ENCODE measurements at regions not wholly inside any gene's neighbourhood (a gene's known extent, or its start where the extent isn't known, plus 50 kb on each side); places are given as distances from the start of the nearest gene placed in this dataset.
"Not testable (repeated sequence)": the region's sequence is repeated elsewhere in the genome, so short reads cannot be mapped to it uniquely, and the experiment has no call there.

DNA sequence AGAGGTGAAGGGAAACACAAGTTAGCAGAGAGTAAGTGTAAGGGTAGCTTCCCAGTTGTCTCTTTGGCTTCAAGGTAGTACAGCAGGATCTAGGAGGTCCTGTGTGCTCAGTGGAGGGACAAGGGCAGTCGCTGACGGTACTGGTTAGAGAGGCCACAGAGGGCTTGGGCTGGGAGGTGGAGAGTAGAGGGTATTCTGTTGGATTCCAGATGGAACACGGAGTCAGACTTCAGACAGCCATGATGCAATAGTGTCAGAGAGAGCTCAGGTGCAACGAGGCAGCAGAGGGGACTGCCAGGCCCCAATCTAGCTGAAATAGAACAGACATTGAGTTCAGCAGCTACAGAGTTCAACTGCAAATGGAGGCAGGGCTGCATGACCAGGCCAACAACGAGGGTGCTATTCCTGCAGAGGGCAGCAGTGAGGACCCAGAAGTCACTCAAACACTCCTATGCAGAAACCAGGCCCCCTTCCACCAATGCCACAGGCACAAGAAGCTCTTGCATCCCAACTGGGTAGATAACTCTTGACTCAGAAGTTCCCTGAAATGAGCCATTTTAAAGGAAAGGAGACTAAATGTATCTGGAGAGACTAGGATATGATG is 325.0 kb upstream of the ESRRG start:
- peak; percentile 7 for DNase-seq (ENCODE audit: low read depth)
- peak; percentile 10 for TF ChIP-seq CTCF (IDR thresholded peaks at IDR 0.05; ENCODE audit: low read length, missing control alignments)
- H3K4me3 ChIP-seq (replicated peaks; ENCODE audit: low read depth, low read length), result no peak overlapping the region

GRCh38 chr1:217040711-217041455 is 317.7 kb upstream of the ESRRG start:
- H3K4me3 ChIP-seq (replicated peaks; ENCODE audit: low read depth, low read length), result no peak overlapping the region
- peak; percentile 2 for DNase-seq (ENCODE audit: low read depth)
- TF ChIP-seq CTCF (IDR thresholded peaks at IDR 0.05; ENCODE audit: low read length, missing control alignments), result no peak

DNA sequence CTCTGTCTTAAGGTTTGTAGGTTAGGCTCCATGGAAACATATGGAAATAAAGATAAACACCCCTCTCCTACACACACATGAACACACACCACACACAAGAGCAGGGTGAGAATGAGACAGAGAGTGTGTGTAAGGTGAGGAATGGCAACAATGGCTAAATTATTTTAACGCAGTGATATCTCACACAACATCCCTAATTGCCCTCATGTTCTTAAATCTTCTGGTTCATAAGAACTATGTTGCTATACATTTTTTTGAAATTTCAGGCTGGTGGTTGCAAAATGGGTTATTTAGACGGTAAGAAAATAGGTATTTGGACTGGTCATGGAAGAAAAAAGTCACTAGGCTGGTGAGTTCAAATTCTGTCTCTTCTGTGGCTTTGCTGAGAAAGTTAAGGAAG is 316.7 kb upstream of the ESRRG start:
- TF ChIP-seq CTCF (IDR thresholded peaks at IDR 0.05; ENCODE audit: low read length, missing control alignments), result no peak
- no peak overlapping the region for H3K4me3 ChIP-seq (replicated peaks; ENCODE audit: low read depth, low read length)
- no peak for DNase-seq (ENCODE audit: low read depth)

DNA sequence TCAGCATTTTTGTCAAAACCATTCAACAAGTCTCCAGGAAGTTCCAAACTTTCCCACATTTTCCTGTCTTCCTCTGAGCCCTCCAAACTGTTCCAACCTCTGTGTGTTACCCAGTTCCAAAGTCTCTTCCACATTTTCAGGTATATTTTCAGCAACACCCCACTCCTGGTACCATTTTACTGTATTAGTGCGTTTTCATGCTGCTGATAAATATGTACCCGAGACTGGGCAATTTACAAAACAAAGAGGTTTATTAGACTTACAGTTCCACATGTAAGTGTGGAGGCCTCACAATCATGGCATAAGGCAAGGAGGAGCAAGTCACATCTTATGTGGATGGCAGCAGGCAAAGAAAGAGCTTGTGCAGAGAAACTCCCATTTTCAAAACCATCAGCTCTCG is 315.9 kb upstream of the ESRRG start:
- not testable (repeated sequence) for H3K4me3 ChIP-seq (replicated peaks; ENCODE audit: low read depth, low read length)

DNA sequence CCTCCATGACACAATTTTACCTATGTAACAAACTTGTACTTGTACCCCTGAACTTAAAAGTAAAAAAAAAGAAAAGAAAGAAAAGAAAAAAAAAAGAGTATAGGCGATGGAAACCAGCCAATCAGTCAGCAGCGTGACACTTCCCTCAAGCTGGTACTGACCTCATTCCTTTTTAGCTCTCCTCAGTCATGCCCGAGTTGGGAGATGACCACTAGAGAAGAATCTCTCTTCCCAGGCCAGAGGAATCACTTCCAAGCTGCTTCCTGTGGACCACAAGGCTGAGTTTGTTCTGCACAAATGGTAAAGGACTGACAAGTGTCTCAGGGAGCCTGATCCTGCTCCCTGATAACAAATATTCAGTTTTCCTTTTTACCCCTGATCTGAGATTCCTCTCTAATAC is 313.5 kb upstream of the ESRRG start:
- TF ChIP-seq CTCF (IDR thresholded peaks at IDR 0.05; ENCODE audit: low read length, missing control alignments), result no peak
- no peak overlapping the region for H3K4me3 ChIP-seq (replicated peaks; ENCODE audit: low read depth, low read length)
- DNase-seq (ENCODE audit: low read depth), result no peak

More for the DNA sequence above, 315.9 kb upstream of the ESRRG start:
- DNase-seq (ENCODE audit: low read depth), result not testable (repeated sequence)

DNA sequence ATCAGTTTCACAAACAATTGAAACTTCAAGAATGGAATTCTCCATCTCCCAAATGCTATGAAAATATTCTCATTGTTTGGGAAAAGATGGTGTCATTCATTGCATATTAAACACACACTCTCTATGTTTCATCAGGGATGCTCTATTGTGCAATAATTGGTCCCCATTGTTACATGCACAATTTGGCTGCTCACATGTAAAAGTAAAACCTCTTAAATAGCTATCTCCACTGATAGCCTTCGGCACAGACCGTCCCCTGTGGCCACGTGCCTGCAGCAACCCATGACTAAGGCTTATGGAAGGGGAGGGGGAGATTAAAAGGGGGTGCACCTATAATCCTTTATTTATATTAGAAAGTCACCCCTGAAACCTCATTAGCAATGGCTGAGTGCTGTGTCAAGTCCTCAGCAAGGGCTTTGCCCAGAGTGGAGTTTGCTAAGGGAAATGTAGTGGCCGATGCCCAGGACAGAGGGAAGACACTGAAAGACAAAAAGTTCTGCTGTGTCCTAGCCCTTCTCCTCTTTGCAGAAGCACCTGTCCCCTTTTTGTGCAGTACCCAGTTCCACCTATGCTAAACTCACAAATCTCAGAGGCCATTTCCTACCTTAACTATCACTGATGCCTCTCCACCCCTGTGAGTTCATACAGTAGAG is 309.6 kb upstream of the ESRRG start:
- no peak for DNase-seq (ENCODE audit: low read depth)
- no peak overlapping the region for H3K4me3 ChIP-seq (replicated peaks; ENCODE audit: low read depth, low read length)
- TF ChIP-seq CTCF (IDR thresholded peaks at IDR 0.05; ENCODE audit: low read length, missing control alignments), result no peak

GRCh38 chr1:217029281-217030157 is 306.3 kb upstream of the ESRRG start:
- H3K4me3 ChIP-seq (replicated peaks; ENCODE audit: low read depth, low read length), result no peak overlapping the region
- DNase-seq (ENCODE audit: low read depth), result peak; percentile 69
- no peak for TF ChIP-seq CTCF (IDR thresholded peaks at IDR 0.05; ENCODE audit: low read length, missing control alignments)

Data from fibroblast of pulmonary artery (primary cell).